Suprapubic skin (tissue), 4 donors: ENCODE measurements at regions not wholly inside any gene's neighbourhood (a gene's known extent, or its start where the extent isn't known, plus 50 kb on each side); places are given as distances from the start of the nearest gene placed in this dataset.

Experiments
- CTCF ChIP-seq, 2 donors: fragments of 200-600 bp in 1 of 2; fragments of 450-650 bp in 1 of 2; sonication (generic) in 1 of 2; IDR thresholded peaks; one replicate each; pipeline ENCODE4 v1.5.1; 2016 to 2019; ENCODE audit warnings: antibody characterized with exemption in 2 of 2, mild to moderate bottlenecking in 1 of 2, moderate library complexity in 1 of 2
- EP300 ChIP-seq: sonication (generic); formaldehyde crosslinking; IDR thresholded peaks from one replicate; pipeline ENCODE4 v1.6.1; 2017; ENCODE audit warnings: antibody characterized with exemption
- POLR2A ChIP-seq, 2 donors: fragments of 450-650 bp; IDR thresholded peaks; one replicate each; pipeline ENCODE4 v1.6.1; 2017; ENCODE audit warnings: antibody characterized with exemption in 2 of 2, mild to moderate bottlenecking in 2 of 2, moderate library complexity in 2 of 2
- POLR2AphosphoS5 ChIP-seq, 3 donors: sonication (generic); formaldehyde crosslinking; IDR thresholded peaks; one replicate each; pipeline ENCODE4 v1.6.1; 2017; ENCODE audit warnings: antibody characterized with exemption in 3 of 3

GRCh38 chr9:106531491-106531890, 331.5 kb upstream of the ZNF462 start:
- TF ChIP-seq CTCF (IDR thresholded peaks at IDR 0.05) = no peak
- no peak for TF ChIP-seq POLR2AphosphoS5 (IDR thresholded peaks at IDR 0.05)
- TF ChIP-seq POLR2A (IDR thresholded peaks at IDR 0.05) = no peak
- TF ChIP-seq EP300 = no peak
